ENCODE measurements at regions not wholly inside any gene's neighbourhood (a gene's known extent, or its start where the extent isn't known, plus 50 kb on each side); places are given as distances from the start of the nearest gene placed in this dataset.

DNA sequence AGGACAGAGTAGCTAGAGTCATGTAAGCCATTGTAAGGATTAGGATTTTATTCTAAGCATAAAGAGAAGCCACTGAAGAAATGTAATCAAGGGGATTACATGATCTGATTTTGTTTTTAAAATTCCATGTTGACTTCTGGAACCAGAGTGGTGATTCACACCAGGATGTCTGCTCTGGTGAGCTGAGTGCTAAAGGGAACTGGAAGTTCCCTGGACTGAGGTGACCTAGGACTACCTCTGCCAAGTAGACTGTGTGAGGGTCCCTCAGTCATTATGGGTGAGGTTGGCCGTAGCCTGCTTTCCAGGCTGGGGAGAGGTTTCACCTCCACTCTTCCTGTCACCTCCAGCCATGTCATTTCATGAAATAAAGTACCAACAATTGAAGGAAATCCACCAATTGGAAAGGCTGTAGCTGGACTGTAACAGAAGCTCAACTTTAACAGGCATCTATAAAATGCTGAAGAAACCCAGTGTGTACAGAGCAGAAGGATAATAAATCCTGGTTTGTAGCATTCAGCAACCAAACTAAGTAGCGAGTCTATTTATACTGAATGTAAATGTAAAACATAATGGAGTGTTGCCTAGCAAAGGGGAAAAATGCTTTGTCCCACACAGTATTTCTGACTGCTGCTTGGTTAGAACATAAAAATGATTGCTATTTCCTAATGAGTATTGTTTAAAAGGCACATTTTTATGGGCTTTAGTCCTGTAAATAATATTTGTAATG is 507.4 kb upstream of the PKDCC start:
- Histone ChIP-seq H3K4me1 (peaks cover 0 to 24% (median 15%) of the 10 kb centered on the region in 4 donors), H3K36me3 (no peaks in the 10 kb centered on the region), H3K27me3 (no peaks in the 10 kb centered on the region), H3K9me3 (no peaks in the 10 kb centered on the region), H3K27ac (peak overlapping the region in 3 of 4 donors; percentile 57 to 75 (median 69)), H3K4me3 (no peak overlapping the region)
- 39 to 56% methylated on average over 2 of the region's 2 CpGs for WGBS, 2 donors
- intact Hi-C loops (cut with DNase I) = no loop called here
- DNase-seq = no peak
- TF ChIP-seq POLR2A (IDR thresholded peaks at IDR 0.05) = no peak
- peak in 2 of 4 donors; percentile 60 to 65 for TF ChIP-seq POLR2AphosphoS5 (IDR thresholded peaks at IDR 0.05)
- TF ChIP-seq, protein P1, sequence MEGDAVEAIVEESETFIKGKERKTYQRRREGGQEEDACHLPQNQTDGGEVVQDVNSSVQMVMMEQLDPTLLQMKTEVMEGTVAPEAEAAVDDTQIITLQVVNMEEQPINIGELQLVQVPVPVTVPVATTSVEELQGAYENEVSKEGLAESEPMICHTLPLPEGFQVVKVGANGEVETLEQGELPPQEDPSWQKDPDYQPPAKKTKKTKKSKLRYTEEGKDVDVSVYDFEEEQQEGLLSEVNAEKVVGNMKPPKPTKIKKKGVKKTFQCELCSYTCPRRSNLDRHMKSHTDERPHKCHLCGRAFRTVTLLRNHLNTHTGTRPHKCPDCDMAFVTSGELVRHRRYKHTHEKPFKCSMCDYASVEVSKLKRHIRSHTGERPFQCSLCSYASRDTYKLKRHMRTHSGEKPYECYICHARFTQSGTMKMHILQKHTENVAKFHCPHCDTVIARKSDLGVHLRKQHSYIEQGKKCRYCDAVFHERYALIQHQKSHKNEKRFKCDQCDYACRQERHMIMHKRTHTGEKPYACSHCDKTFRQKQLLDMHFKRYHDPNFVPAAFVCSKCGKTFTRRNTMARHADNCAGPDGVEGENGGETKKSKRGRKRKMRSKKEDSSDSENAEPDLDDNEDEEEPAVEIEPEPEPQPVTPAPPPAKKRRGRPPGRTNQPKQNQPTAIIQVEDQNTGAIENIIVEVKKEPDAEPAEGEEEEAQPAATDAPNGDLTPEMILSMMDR (IDR thresholded peaks at IDR 0.05) = no peak
- TF ChIP-seq EP300 (IDR thresholded peaks at IDR 0.05) = peak in 2 of 4 donors; percentile 8 to 72

DNA sequence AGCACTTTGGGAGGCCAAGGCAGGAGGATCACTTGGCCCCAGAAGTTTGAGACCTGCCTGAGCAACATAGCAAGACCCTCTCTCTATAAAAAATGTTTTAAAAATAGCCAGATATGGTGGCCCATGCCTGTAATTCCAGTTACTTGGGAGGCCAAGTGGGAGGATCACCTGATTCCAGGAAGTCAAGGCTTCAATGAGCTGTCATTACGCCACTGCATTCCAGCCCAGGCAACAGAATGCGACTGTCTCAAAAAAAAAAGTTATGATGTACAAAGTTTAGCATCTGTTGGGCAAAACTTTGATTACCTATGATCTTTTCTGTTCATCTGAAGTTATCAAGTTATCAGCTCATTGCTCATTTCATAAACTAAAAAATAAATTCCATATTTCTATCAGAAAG is 504.1 kb upstream of the PKDCC start:
- Histone ChIP-seq H3K4me3 (no peak overlapping the region), H3K36me3 (no peaks in the 10 kb centered on the region), H3K9me3 (no peaks in the 10 kb centered on the region), H3K4me1 (peaks cover 0 to 24% (median 15%) of the 10 kb centered on the region in 4 donors), H3K27ac (no peak overlapping the region), H3K27me3 (no peaks in the 10 kb centered on the region)
- intact Hi-C loops (cut with DNase I) = no loop called here
- no peak for DNase-seq
- WGBS, 2 donors = 93 to 95% methylated on average over 2 of the region's 2 CpGs
- TF ChIP-seq, protein P1 (IDR thresholded peaks at IDR 0.05) = no peak
- no peak for TF ChIP-seq POLR2A (IDR thresholded peaks at IDR 0.05)
- TF ChIP-seq EP300 (IDR thresholded peaks at IDR 0.05) = no peak
- no peak for TF ChIP-seq POLR2AphosphoS5 (IDR thresholded peaks at IDR 0.05)

DNA sequence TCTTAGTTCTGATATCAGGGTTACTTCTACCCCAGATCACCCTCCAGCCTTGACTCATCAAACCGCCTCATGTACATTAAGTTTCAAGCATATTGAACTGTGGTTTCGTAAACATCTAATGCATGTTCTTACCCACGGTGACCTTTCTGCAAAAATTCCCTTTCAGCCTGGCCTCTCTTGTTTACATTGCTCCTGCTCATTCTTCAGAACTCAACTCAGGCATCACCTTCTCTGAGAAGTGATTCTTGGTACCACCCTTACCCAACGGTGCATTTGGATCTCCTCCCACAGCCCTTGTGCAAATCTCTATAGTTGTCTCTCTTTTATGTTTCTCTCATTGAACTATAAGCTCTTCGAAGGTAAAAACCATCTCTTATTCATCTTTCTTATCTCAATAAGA is 503.1 kb upstream of the PKDCC start:
- DNase-seq = no peak
- Histone ChIP-seq H3K4me1 (peaks cover 0 to 17% (median 13%) of the 10 kb centered on the region in 4 donors), H3K4me3 (no peak overlapping the region), H3K27me3 (no peaks in the 10 kb centered on the region), H3K9me3 (no peaks in the 10 kb centered on the region), H3K36me3 (no peaks in the 10 kb centered on the region), H3K27ac (no peak overlapping the region)
- TF ChIP-seq POLR2AphosphoS5 (IDR thresholded peaks at IDR 0.05) (no peak), POLR2A (IDR thresholded peaks at IDR 0.05) (no peak), EP300 (IDR thresholded peaks at IDR 0.05) (no peak)
- TF ChIP-seq, protein P1 (IDR thresholded peaks at IDR 0.05) = no peak
- WGBS, 2 donors = 68 to 81% methylated on average over 5 of the region's 5 CpGs
- intact Hi-C loops (cut with DNase I) = no loop called here

DNA sequence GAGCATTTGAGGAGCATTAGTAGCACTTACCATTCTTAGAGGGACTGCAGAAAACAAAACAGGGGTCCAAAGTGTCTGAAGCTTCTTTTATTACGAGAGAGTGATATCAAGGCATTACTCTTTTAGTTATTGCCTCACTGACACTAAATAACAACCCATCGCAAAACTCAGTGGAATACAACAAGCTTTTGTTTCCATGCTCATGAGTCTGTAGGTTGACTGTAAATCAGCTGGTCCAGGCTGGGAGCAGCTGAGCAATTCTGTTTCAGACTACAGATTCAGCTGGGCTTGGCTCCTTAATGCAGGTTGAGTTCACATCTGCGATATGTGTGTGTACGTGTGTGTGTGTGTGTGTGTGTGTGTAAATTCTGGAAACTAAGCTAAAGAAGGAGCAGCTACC is 501.8 kb upstream of the PKDCC start:
- Histone ChIP-seq H3K27ac (no peak overlapping the region), H3K4me1 (peaks cover 0 to 4% (median 2%) of the 10 kb centered on the region in 4 donors), H3K27me3 (no peaks in the 10 kb centered on the region), H3K4me3 (no peak overlapping the region), H3K36me3 (no peaks in the 10 kb centered on the region), H3K9me3 (no peaks in the 10 kb centered on the region)
- 82 to 85% methylated on average over 4 of the region's 4 CpGs for WGBS, 2 donors
- no peak for DNase-seq
- intact Hi-C loops (cut with DNase I) = no loop called here
- no peak for TF ChIP-seq POLR2AphosphoS5 (IDR thresholded peaks at IDR 0.05)
- TF ChIP-seq EP300 (IDR thresholded peaks at IDR 0.05) = no peak
- TF ChIP-seq POLR2A (IDR thresholded peaks at IDR 0.05) = no peak
- TF ChIP-seq, protein P1 (IDR thresholded peaks at IDR 0.05) = no peak

Data from sigmoid colon (tissue), 6 donors.